HEK293 (cell line): ENCODE measurements at regions not wholly inside any gene's neighbourhood (a gene's known extent, or its start where the extent isn't known, plus 50 kb on each side); places are given as distances from the start of the nearest gene placed in this dataset.

Source experiments
- CTCF ChIA-PET: fragments of 350-600 bp; formaldehyde crosslinking; extraction: SDS; loops from one replicate; lab custom pipeline; 2021; ENCODE audit warnings: antibody characterized with exemption; lab: Yijun Ruan, JAX
- POLR2A ChIA-PET: fragments of 300-600 bp; formaldehyde crosslinking; extraction: SDS; loops from one replicate; lab custom pipeline; 2020; ENCODE audit warnings: antibody characterized with exemption, inconsistent platforms; lab: Yijun Ruan, JAX
- H3K27ac ChIP-seq: fragments of 200-500 bp; sonication (Bioruptor generic); 2 replicates; pipeline ENCODE4 v1.5.1; 2014; ENCODE audit warnings: low read depth, low read length, control low read depth, inconsistent platforms; ENCODE audit errors: extremely low read depth
- H3K36me3 ChIP-seq, 2 experiments: fragments of 200-500 bp in 1 of 2; sonication (Bioruptor generic) in 1 of 2; 1 replicate in 1 of 2; 2 replicates in 1 of 2; pipeline ENCODE4 v1.5.1; 2014 to 2017; ENCODE audit warnings: inconsistent platforms in 2 of 2, low read length in 2 of 2; ENCODE audit not compliant: control insufficient read depth in 2 of 2, insufficient read depth in 1 of 2
- H3K4me1 ChIP-seq: fragments of 200-500 bp; sonication (Bioruptor generic); 2 replicates; pipeline ENCODE4 v1.5.1; 2014; ENCODE audit warnings: mild to moderate bottlenecking, low read length, inconsistent platforms; ENCODE audit not compliant: control insufficient read depth, insufficient read depth
- H3K4me3 ChIP-seq: 2 replicates; pipeline ENCODE4 v1.5.1; 2011; ENCODE audit warnings: low read depth, mild to moderate bottlenecking, control low read depth, low read length, moderate library complexity
- H3K9me3 ChIP-seq: fragments of 200-500 bp; sonication (Bioruptor generic); 2 replicates; pipeline ENCODE4 v1.5.1; 2014; ENCODE audit warnings: low read depth, low read length, inconsistent platforms; ENCODE audit not compliant: control insufficient read depth, insufficient read depth
- GLIS1 ChIP-seq: fragments of 450-650 bp; formaldehyde crosslinking; IDR thresholded peaks from 2 replicates; pipeline ENCODE4 v1.5.1; 2016; ENCODE audit warnings: missing biosample characterization, missing genetic modification characterization
- IKZF3 ChIP-seq: fragments of 450-650 bp; IDR thresholded peaks from 2 replicates; pipeline ENCODE4 v1.5.0; 2018; ENCODE audit warnings: missing biosample characterization, mild to moderate bottlenecking, missing genetic modification characterization, moderate library complexity
- MZF1 ChIP-seq: fragments of 450-650 bp; formaldehyde crosslinking; IDR thresholded peaks from 2 replicates; pipeline ENCODE4 v1.5.1; 2017; ENCODE audit warnings: missing biosample characterization, missing genetic modification characterization, borderline replicate concordance
- TCF7L2 ChIP-seq: IDR thresholded peaks from 2 replicates; pipeline ENCODE4 v1.6.1; 2011; ENCODE audit warnings: low read depth, mild to moderate bottlenecking, inconsistent platforms, low read length, moderate library complexity, borderline replicate concordance
- ZBTB26 ChIP-seq: fragments of 450-650 bp; formaldehyde crosslinking; optimal IDR thresholded peaks from 2 replicates; pipeline ENCODE3; 2016; ENCODE audit warnings: missing biosample characterization, mild to moderate bottlenecking, missing genetic modification characterization
- ZFP69B ChIP-seq: fragments of 450-650 bp; formaldehyde crosslinking; IDR thresholded peaks from 2 replicates; pipeline ENCODE4 v1.5.1; 2016; ENCODE audit warnings: missing biosample characterization, missing genetic modification characterization
- ZNF146 ChIP-seq: fragments of 450-650 bp; formaldehyde crosslinking; IDR thresholded peaks from 2 replicates; pipeline ENCODE4 v1.5.1; 2016; ENCODE audit warnings: missing biosample characterization, missing genetic modification characterization
- ZNF148 ChIP-seq: fragments of 450-650 bp; formaldehyde crosslinking; IDR thresholded peaks from 2 replicates; pipeline ENCODE4 v1.5.0; 2017; ENCODE audit warnings: missing biosample characterization, missing genetic modification characterization, borderline replicate concordance
- ZNF19 ChIP-seq: fragments of 450-650 bp; formaldehyde crosslinking; IDR thresholded peaks from 2 replicates; pipeline ENCODE4; 2016; ENCODE audit warnings: missing biosample characterization, missing genetic modification characterization, low read depth
- ZNF2 ChIP-seq: fragments of 450-650 bp; formaldehyde crosslinking; IDR thresholded peaks from 2 replicates; pipeline ENCODE4 v1.5.1; 2016; ENCODE audit warnings: missing biosample characterization, missing genetic modification characterization
- ZNF214 ChIP-seq: fragments of 450-650 bp; formaldehyde crosslinking; IDR thresholded peaks from 2 replicates; pipeline ENCODE4 v1.5.1; 2017; ENCODE audit warnings: missing biosample characterization, mild to moderate bottlenecking, missing genetic modification characterization, borderline replicate concordance
- ZNF266 ChIP-seq: fragments of 450-650 bp; formaldehyde crosslinking; IDR thresholded peaks from 2 replicates; pipeline ENCODE4 v1.5.1; 2016; ENCODE audit warnings: missing biosample characterization, missing genetic modification characterization, low read depth
- ZNF274 ChIP-seq, 2 experiments: fragments of 200-500 bp in 1 of 2; fragments of 450-650 bp in 1 of 2; sonication (Bioruptor generic) in 1 of 2; formaldehyde crosslinking in 1 of 2; IDR thresholded peaks; 2 replicates each; pipeline versions ENCODE4 v1.5.1 to v1.6.1; 2014 to 2016; ENCODE audit warnings: borderline replicate concordance in 1 of 2, inconsistent platforms in 1 of 2, low read length in 1 of 2, missing biosample characterization in 1 of 2, missing genetic modification characterization in 1 of 2
- ZNF37A ChIP-seq: fragments of 450-650 bp; IDR thresholded peaks from 2 replicates; pipeline ENCODE4 v1.5.1; 2018; ENCODE audit warnings: missing biosample characterization, missing genetic modification characterization
- ZNF514 ChIP-seq: fragments of 450-650 bp; formaldehyde crosslinking; IDR thresholded peaks from 2 replicates; pipeline ENCODE4 v1.5.1; 2016; ENCODE audit warnings: missing biosample characterization, missing genetic modification characterization
- ZNF580 ChIP-seq: fragments of 450-650 bp; formaldehyde crosslinking; IDR thresholded peaks from 2 replicates; pipeline ENCODE4 v1.5.1; 2016; ENCODE audit warnings: missing biosample characterization, missing genetic modification characterization
- ZNF600 ChIP-seq: fragments of 450-650 bp; formaldehyde crosslinking; IDR thresholded peaks from 2 replicates; pipeline ENCODE4 v1.5.1; 2016; ENCODE audit warnings: missing biosample characterization, missing genetic modification characterization
- ZNF621 ChIP-seq: fragments of 450-650 bp; formaldehyde crosslinking; IDR thresholded peaks from 2 replicates; pipeline ENCODE4 v1.5.1; 2017; ENCODE audit warnings: missing biosample characterization, missing genetic modification characterization
- ZNF626 ChIP-seq: fragments of 450-650 bp; sonication (Bioruptor Pico); formaldehyde crosslinking; IDR thresholded peaks from 2 replicates; pipeline ENCODE4 v1.5.1; 2018; ENCODE audit warnings: missing biosample characterization, missing genetic modification characterization, inconsistent platforms
- ZNF658 ChIP-seq: fragments of 450-650 bp; formaldehyde crosslinking; IDR thresholded peaks from 2 replicates; pipeline ENCODE4; 2016; ENCODE audit warnings: missing biosample characterization, missing genetic modification characterization
- ZNF660 ChIP-seq: fragments of 450-650 bp; IDR thresholded peaks from 2 replicates; pipeline ENCODE4 v1.5.1; 2018; ENCODE audit warnings: missing biosample characterization, mild to moderate bottlenecking, missing genetic modification characterization
- ZNF664 ChIP-seq: fragments of 450-650 bp; formaldehyde crosslinking; IDR thresholded peaks from 2 replicates; pipeline ENCODE4 v1.5.1; 2016; ENCODE audit warnings: missing biosample characterization, missing genetic modification characterization
- TF ChIP-seq, protein P1 (sequence below): fragments of 450-650 bp; formaldehyde crosslinking; IDR thresholded peaks from 2 replicates; pipeline ENCODE4 v1.5.1; 2016; ENCODE audit warnings: missing biosample characterization, missing genetic modification characterization
- TF ChIP-seq, protein P2 (sequence below): fragments of 450-650 bp; formaldehyde crosslinking; IDR thresholded peaks from 2 replicates; pipeline ENCODE4 v1.5.1; 2016; ENCODE audit warnings: missing biosample characterization, missing genetic modification characterization
- TF ChIP-seq, protein P3 (sequence below): fragments of 450-650 bp; formaldehyde crosslinking; IDR thresholded peaks from 2 replicates; pipeline ENCODE4 v1.5.1; 2017; ENCODE audit warnings: missing biosample characterization, missing genetic modification characterization

- no peak overlapping the region for H3K27ac ChIP-seq
- no peak overlapping the region for H3K4me3 ChIP-seq
- H3K9me3 ChIP-seq = no peaks in the 10 kb centered on the region
- no peaks in the 10 kb centered on the region for H3K4me1 ChIP-seq
- ChIA-PET POLR2A (no interaction called here), CTCF (interaction anchor here (2.6 kb wide), 1 partner anchor 11 kb away, joined by 8 read pairs; no protein-coding TSS in a partner anchor)
- H3K36me3 ChIP-seq = no peaks in the 10 kb centered on the region
- TF ChIP-seq ZNF626 (tag by site-specific recombination) (no peak), ZNF37A (tag by site-specific recombination) (no peak), ZNF274 (IDR thresholded peaks at IDR 0.05; ENCODE audit: low read length) (no peak), ZNF274 (tag by site-specific recombination; IDR thresholded peaks at IDR 0.05; ENCODE audit: borderline replicate concordance) (no peak), ZNF2 (tag by site-specific recombination) (no peak), ZBTB26 (tag by site-specific recombination) (no peak), ZNF660 (no peak), GLIS1 (tag by site-specific recombination) (no peak)
- TF ChIP-seq, protein P1, sequence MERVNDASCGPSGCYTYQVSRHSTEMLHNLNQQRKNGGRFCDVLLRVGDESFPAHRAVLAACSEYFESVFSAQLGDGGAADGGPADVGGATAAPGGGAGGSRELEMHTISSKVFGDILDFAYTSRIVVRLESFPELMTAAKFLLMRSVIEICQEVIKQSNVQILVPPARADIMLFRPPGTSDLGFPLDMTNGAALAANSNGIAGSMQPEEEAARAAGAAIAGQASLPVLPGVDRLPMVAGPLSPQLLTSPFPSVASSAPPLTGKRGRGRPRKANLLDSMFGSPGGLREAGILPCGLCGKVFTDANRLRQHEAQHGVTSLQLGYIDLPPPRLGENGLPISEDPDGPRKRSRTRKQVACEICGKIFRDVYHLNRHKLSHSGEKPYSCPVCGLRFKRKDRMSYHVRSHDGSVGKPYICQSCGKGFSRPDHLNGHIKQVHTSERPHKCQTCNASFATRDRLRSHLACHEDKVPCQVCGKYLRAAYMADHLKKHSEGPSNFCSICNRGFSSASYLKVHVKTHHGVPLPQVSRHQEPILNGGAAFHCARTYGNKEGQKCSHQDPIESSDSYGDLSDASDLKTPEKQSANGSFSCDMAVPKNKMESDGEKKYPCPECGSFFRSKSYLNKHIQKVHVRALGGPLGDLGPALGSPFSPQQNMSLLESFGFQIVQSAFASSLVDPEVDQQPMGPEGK (tag by site-specific recombination) = no peak
These were observed 473.1 kb downstream of the ATP23 start for GRCh38 chr12:58414398-58414871.

- no peak overlapping the region for H3K27ac ChIP-seq
- no peaks in the 10 kb centered on the region for H3K9me3 ChIP-seq
- H3K36me3 ChIP-seq = no peaks in the 10 kb centered on the region
- no peak overlapping the region for H3K4me3 ChIP-seq
- CTCF ChIA-PET = interaction anchor here (0.6 to 2.6 kb wide), 6 partner anchors 10 to 1074 kb away, joined by 3 to 8 read pairs (median 3); no protein-coding TSS in a partner anchor
- POLR2A ChIA-PET = interaction anchor here (1.2 kb wide), 1 partner anchor 10 kb away, joined by 3 read pairs; no protein-coding TSS in a partner anchor
- no peaks in the 10 kb centered on the region for H3K4me1 ChIP-seq
- TF ChIP-seq ZNF664 (tag by site-specific recombination) (no peak), ZNF660 (no peak), IKZF3 (no peak), ZNF266 (tag by site-specific recombination) (no peak), ZFP69B (tag by site-specific recombination) (no peak), ZNF580 (tag by site-specific recombination) (no peak), ZNF600 (tag by site-specific recombination) (no peak), ZNF148 (tag by site-specific recombination) (no peak), ZNF658 (tag by site-specific recombination) (no peak), ZNF19 (tag by site-specific recombination) (no peak), ZNF621 (no peak), MZF1 (tag by site-specific recombination) (no peak), TCF7L2 (no peak), ZNF514 (tag by site-specific recombination) (no peak), ZNF146 (tag by site-specific recombination) (no peak), ZNF214 (tag by site-specific recombination) (no peak)
- TF ChIP-seq, protein P2, sequence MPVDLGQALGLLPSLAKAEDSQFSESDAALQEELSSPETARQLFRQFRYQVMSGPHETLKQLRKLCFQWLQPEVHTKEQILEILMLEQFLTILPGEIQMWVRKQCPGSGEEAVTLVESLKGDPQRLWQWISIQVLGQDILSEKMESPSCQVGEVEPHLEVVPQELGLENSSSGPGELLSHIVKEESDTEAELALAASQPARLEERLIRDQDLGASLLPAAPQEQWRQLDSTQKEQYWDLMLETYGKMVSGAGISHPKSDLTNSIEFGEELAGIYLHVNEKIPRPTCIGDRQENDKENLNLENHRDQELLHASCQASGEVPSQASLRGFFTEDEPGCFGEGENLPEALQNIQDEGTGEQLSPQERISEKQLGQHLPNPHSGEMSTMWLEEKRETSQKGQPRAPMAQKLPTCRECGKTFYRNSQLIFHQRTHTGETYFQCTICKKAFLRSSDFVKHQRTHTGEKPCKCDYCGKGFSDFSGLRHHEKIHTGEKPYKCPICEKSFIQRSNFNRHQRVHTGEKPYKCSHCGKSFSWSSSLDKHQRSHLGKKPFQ (tag by site-specific recombination) = no peak
- TF ChIP-seq, protein P3, sequence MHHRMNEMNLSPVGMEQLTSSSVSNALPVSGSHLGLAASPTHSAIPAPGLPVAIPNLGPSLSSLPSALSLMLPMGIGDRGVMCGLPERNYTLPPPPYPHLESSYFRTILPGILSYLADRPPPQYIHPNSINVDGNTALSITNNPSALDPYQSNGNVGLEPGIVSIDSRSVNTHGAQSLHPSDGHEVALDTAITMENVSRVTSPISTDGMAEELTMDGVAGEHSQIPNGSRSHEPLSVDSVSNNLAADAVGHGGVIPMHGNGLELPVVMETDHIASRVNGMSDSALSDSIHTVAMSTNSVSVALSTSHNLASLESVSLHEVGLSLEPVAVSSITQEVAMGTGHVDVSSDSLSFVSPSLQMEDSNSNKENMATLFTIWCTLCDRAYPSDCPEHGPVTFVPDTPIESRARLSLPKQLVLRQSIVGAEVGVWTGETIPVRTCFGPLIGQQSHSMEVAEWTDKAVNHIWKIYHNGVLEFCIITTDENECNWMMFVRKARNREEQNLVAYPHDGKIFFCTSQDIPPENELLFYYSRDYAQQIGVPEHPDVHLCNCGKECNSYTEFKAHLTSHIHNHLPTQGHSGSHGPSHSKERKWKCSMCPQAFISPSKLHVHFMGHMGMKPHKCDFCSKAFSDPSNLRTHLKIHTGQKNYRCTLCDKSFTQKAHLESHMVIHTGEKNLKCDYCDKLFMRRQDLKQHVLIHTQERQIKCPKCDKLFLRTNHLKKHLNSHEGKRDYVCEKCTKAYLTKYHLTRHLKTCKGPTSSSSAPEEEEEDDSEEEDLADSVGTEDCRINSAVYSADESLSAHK = no peak
These were observed 474.3 kb downstream of the ATP23 start for GRCh38 chr12:58415716-58416115.
